RWPE1 (cell line): ENCODE measurements at regions not wholly inside any gene's neighbourhood (a gene's known extent, or its start where the extent isn't known, plus 50 kb on each side); places are given as distances from the start of the nearest gene placed in this dataset.
"Not testable (repeated sequence)": the region's sequence is repeated elsewhere in the genome, so short reads cannot be mapped to it uniquely, and the experiment has no call there.

Experiments
- CTCF ChIA-PET: fragments of 350-600 bp; sonication (Branson Sonifier 250); formaldehyde crosslinking; extraction: SDS; loops from one replicate; lab custom pipeline; 2021; lab: Yijun Ruan, JAX
- POLR2A ChIA-PET: fragments of 400-600 bp; formaldehyde crosslinking; extraction: SDS; loops from one replicate; lab custom pipeline; 2020; ENCODE audit warnings: antibody characterized with exemption; ENCODE audit not compliant: low non-redundant PET; lab: Yijun Ruan, JAX
- DNase-seq: peaks from one replicate; pipeline ENCODE4 v3.0.0; 2012; ENCODE audit warnings: low spot score
- H3K27ac ChIP-seq: fragments of 450-650 bp; 2 replicates; pipeline ENCODE4 v1.5.1; 2017
- CTCF ChIP-seq: fragments of 450-650 bp; conservative IDR thresholded peaks from 2 replicates; pipeline ENCODE4 v1.5.1; 2017; ENCODE audit warnings: low read depth, mild to moderate bottlenecking

DNA sequence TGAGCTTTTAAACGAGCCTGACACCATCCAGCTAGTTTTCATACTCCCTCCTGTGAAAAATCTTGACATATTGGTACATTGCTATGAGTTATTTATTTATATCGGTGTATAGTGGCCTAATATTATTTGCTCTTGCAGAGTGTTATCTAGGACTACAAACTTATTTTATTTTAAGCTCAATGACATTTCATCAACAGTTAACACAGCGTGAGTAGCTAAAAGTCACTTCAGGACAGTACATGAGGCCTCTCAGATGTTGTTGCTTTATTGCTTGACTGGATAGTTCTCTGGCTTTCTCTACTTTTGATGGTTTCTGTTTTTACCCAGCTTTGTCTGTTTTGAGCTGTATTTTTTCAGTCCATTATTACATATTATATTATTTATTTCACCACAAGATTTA lies 172.9 kb upstream of the KLF7 start:
- DNase-seq = no peak
- ChIA-PET POLR2A (interaction anchor here (0.6 kb wide), 1 partner anchor 97 kb away, joined by 3 read pairs; no protein-coding TSS in a partner anchor), CTCF (interaction anchor here (1.2 kb wide), 1 partner anchor 134 kb away, joined by 6 read pairs; no protein-coding TSS in a partner anchor)
- no peak for TF ChIP-seq CTCF
- peak overlapping the region; percentile 72; the same call in 1 of the 2 replicates for H3K27ac ChIP-seq

GRCh38 chr2:207341112-207341750 lies 175.5 kb upstream of the KLF7 start:
- CTCF ChIA-PET = interaction anchor here (0.9 kb wide), 1 partner anchor 66 kb away, joined by 3 read pairs; no protein-coding TSS in a partner anchor
- DNase-seq = no peak
- H3K27ac ChIP-seq = no peak overlapping the region
- POLR2A ChIA-PET = interaction anchor here (0.6 kb wide), 1 partner anchor 541 kb away, joined by 3 read pairs; no protein-coding TSS in a partner anchor
- no peak for TF ChIP-seq CTCF

DNA sequence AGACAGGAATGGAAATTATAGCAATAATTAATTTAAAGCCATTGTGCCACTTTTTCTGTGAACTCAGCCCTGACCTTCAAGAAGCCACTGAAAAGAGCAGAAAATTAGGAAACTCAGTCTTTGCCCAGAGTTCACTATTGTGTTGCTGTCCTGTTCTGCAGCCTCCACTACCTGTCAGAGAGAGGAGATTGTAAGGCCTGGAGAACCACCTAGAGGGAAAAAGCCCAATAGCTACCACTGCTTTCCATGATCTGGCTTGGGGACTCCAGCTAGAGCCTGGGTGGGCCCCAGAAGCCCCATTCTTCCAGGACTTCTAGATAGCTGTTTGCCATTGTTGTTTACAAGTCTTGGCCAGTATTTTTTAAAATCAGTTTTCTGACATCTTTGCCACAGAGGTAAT lies 176.1 kb upstream of the KLF7 start:
- CTCF ChIA-PET = interaction anchor here (0.9 kb wide), 1 partner anchor 66 kb away, joined by 3 read pairs; no protein-coding TSS in a partner anchor
- H3K27ac ChIP-seq = no peak overlapping the region
- TF ChIP-seq CTCF = no peak
- POLR2A ChIA-PET = interaction anchor here (0.6 kb wide), 1 partner anchor 541 kb away, joined by 3 read pairs; no protein-coding TSS in a partner anchor
- DNase-seq = no peak

DNA sequence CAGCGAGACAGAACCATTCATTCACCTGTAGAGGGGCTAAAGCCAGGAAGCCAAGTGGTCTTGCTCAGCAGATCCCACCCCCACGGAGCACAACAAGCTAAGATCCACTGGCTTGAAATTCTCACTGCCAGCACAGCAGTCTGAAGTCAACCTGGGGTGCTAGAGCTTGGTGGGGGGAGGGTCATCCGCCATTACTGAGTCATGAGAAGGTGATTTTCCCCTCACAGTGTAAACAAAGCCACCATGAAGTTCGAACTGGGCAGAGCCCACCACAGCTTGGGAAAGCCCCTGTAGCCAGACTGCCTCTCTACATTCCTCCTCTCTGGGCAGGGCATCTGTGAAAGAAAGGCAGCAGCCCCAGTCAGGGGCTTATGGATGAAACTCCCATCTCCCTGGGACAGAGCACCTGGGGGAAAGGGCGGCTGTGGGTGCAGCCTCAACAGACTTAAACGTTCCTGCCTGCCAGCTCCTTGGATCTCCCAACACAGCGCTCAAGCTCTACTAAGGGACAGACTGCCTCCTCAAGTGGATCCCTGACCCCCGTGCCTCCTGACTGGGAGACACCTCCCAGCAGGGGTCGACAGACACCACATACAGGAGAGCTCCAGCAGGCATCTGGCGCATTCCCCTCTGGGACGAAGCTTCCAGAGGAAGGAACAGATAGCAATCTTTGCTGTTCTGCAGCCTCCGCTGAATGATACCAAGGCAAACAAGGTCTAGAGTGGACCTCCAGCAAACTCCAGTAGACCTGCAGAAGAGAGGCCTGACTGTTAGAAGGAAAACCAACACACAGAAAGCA lies 179.0 kb upstream of the KLF7 start:
- POLR2A ChIA-PET, H3K27ac ChIP-seq, DNase-seq: not testable (repeated sequence)
- CTCF ChIA-PET = interaction anchor here (0.6 kb wide), 1 partner anchor 590 kb away, joined by 4 read pairs; no protein-coding TSS in a partner anchor

- DNase-seq = no peak
- CTCF ChIA-PET = no interaction called here
- TF ChIP-seq CTCF = no peak
- POLR2A ChIA-PET = no interaction called here
- no peak overlapping the region for H3K27ac ChIP-seq
Measured at GRCh38 chr2:207351171-207351570, 178.6 kb upstream of the CREB1 start.

DNA sequence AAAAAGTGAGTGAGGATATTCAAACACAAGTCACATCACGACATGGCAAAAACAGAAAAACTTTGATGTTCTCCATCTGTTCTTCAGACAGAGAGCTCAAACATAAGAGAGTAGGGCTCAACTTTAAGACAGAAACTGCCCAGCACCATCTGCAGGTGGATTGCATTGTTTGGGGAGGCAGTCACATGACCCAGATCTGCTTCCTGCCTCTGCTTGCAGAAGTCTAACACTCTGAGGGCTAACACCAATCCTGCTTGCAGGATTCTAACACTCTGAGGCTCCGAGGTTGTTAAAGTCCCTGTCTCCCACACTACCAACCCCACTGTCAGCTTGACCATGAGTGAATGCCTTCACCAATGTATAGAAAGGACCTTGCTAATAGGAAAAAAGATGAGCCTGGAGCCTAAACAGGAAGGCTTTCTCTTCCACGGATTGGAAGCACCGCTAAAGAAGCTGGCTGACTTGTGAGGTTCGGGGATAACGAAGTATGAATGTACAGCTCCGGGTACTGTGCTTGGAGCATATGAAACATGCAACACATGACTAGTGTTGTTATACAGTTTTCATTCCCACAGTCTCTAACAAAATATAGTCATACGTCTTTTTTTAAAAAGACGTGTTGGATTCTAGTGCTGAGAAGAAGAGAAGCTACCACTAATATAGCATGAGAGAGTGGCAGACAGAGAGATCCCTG lies 176.6 kb upstream of the CREB1 start:
- no peak overlapping the region for H3K27ac ChIP-seq
- POLR2A ChIA-PET = no interaction called here
- CTCF ChIA-PET = interaction anchor here (0.6 kb wide), 3 partner anchors 13 to 1092 kb away, joined by 3 to 5 read pairs (median 3); no protein-coding TSS in a partner anchor
- no peak for TF ChIP-seq CTCF
- no peak for DNase-seq
